HG03196 (cell line): ENCODE measurements at regions not wholly inside any gene's neighbourhood (a gene's known extent, or its start where the extent isn't known, plus 50 kb on each side); places are given as distances from the start of the nearest gene placed in this dataset.
A peak's percentile ranks its signal among the peaks of the same experiment; 100 is the strongest.

ENCODE experiments used
- ATAC-seq: cut with Tn5 transposase; IDR thresholded peaks from one replicate; pipeline ENCODE4 v1.9.1; 2021; ENCODE audit not compliant: unreplicated experiment

DNA sequence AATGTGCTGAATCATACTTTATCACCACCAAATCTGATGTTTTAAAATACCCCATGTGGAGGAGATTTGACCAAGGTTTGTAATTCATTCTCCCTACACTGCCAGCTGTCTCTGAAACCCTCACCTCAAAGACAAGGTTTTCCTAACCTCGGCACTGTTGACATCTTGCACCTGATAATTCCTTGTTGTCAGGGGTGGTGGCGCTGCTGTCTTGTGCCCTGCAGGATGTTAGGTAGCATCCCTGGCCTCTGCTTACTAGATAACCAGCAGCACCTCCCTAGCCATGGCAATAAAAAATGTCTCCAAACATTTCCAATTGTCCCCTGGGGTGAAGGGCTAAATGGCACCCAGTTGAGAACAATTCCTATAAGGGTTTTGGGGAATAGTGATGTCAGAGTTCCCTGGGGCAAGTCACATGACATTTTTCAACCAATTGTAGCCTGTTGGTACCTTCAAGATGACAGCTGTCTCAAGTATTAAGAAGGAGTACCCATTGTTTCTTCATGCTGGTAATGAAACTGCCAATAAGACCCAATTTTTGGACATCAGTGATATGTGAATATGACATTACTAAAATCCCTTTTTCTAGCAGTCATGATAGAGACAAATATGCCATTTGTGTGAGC lies 160.6 kb upstream of the PLCXD3 start:
- ATAC-seq, result no peak

DNA sequence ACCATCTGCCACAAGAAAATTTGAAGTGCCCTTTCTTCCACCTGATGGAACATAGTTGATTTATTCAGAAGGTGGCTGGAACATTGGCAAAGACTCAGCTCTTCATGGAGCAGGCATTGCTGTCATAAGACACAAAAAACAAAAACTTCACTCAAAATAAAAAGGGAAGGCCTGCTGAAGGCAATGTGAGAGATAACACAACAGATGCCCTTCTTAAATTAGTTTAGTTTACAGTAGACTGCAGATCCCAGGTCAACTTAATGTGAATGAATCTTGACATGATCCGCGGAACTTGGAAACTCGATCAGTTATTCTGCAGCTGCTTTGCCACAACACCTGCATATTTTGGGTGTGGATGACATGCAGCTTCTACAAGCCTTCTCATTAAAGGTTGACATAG lies 159.8 kb upstream of the PLCXD3 start:
- ATAC-seq, result no peak

DNA sequence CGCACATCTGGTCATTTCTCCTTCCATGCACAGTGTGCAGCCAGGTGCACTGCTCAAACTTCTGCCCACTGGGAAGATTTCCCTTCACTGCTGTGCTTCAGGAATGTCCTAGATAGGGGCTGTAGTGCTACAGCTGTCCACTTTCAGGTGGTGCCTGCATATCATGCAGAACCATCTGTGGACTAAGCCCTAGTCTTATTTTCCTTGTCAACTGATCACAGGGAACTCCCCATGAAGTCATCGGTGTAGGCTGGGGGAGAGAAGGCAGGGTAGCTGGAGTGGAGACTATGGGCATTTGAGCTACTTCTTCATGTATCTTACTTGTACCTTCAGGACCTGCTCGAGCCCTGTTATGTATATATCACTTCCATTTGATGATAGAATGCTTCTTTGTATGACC lies 150.9 kb upstream of the PLCXD3 start:
- no peak for ATAC-seq

DNA sequence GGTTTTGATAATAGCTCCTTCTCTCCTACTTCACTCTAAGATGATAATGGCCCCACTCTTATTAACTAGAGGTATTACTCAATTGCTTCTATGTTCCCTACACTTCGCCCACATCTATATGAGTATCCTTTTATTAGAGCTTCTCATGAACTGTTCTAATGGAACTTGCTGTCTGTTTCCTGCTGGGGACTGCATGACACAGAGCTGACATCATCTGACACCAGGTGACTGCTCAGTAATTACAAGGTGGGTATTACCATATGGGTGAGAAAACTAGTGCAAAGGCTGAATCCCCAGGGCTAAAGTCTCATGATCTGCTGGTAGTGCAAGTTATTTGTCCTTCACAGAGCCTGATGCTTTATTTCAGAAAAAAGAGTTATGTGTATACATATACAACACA lies 146.2 kb upstream of the PLCXD3 start:
- no peak for ATAC-seq

DNA sequence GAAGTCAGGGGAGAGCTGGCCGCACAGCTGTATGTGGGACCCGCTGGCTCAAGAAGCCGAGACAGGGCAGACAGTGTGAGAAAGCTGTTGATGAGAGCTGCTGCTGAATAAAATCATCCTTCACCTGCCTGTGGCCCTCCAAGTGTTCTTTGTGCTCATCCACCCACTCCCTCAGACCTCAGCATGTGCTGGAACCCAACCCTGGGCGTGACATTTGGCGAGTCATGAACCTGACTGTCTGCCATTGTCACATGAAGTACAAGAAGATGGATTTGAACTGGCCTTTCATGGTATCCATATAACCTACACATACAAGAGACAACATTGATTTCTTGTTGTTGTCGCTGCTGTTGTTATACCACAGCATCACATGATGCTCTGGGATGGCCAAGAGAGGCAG lies 139.7 kb upstream of the PLCXD3 start:
- ATAC-seq, result no peak

DNA sequence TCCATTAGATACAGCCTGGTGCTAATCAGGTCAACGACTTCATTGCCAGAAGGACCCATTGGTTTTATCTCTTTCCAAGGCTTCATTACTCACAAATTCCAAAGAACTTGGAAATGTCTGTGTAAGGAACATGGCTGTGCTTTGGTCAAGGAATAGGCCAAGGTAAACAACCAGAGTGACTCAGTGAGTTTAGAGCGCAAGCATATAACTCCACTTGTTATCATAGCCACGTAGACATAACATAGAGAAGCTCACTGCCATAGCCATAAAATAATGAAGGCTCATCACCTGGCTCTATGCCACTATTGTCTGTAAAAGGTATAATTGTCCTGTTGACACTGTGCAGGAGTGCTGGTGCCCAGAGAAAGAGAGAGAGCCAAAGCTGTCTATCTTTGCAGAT lies 139.3 kb upstream of the PLCXD3 start:
- ATAC-seq, result no peak

DNA sequence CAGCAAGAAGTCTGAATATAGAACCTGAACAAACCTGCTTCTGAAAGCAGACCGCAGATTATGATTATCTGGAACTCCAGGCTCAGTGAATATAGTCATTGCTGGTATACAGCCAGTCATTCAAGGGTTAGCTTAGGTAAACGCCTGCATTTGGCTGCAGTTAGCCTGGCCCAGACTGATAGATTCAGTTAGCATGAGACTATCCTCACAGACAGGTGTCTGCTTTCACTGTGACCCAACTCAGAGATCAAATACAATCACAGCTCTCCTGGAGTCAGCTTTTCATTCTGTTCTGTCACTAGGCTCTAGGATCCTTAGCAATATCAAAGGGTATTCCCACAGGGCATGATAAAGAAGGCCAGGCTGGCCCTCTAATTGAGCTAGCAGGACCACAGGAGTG lies 138.6 kb upstream of the PLCXD3 start:
- no peak for ATAC-seq

DNA sequence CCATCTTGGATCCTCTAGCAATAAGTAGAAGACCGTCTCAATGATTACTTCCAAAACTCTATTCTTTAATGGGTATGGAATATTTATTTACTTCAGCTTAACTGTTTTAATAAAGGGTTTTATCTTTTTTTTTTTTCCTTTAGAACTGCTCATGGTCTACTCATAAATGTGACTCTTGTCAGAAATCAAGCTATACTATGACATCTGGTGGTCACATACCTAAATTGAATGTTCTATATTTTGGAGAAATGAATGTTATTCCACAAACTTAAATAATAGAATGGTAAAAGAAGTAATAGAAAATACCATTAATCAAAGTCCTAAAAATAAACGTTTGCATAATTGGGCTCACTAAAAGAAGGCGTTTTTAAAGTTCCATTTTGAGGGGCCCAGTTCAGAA lies 131.2 kb upstream of the PLCXD3 start:
- no peak for ATAC-seq

DNA sequence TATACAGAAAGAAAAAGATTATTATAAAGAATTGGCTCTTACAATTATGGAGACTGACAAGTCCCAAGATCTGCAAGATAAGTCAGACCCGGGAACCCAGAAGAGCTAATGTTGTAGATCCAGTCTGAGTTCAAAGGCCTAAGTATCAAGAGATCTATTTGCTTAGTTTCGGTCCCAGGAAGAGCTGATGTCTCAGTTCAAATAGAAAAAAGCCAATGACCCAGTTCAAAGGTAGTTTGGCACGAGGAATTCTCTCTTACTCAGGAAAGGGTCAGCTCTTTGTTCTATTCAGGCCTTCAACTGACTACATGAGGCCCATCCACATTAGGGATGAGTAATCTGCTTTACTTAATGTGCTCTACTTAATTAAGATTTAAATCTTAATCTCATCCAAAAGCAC lies 128.3 kb upstream of the PLCXD3 start:
- ATAC-seq, result no peak

DNA sequence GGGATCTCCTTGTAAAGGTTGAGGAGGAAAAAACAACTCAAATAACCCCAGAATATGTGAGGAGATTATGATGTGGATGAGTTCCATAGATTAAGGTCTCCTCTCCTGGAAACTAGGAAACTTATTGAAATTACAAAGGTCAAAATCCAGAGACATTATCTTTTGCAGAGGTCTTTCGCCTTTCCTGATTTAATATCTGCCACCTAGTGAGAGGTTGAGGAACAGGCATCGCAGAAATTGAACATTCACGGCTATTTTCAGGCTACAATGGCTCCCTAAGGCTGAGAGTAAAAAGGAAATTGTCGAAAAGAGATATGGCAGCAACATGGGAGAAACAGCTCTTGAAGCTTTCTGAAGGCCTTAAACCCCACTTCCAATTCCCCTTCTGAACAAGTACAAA lies 127.5 kb upstream of the PLCXD3 start:
- no peak for ATAC-seq

DNA sequence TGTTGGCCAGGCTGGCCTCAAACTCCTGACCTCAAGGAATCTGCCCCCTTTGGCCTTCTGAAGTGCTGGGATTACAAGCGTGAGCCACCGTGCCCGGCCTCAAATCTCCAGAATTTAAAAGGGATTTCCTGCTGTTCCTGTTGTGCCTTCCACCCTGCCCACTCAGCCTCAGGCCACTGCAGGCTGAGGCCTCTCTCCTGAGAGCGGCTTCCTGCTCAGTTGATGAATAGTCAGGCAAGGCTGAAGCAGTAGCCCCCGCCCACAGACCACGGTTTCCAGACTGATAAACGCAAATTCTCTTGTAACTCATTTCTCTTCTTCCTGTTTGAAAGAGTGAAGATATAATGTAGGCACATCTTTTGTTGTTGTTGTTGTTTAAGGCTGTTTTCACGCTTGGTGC lies 127.0 kb upstream of the PLCXD3 start:
- no peak for ATAC-seq

DNA sequence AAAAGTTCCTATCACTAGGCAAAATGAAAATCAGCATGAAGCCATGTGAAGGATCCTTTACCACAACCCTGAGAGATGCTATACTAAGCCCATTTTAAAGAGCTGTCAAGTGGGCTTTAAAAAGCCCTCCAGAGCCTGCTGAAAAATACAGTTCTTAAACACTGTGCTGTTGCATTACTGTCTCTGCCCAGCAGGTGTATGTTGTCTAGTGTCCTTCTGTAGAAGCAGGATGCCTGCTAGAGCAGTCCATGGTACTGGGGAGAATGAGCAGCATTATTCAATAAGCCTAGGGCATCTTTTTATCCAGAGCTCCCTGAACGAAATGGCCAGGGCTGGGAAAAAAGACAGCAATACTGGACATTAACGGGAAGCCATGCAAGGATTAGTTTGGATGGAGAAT lies 126.2 kb upstream of the PLCXD3 start:
- ATAC-seq, result peak; percentile 53

DNA sequence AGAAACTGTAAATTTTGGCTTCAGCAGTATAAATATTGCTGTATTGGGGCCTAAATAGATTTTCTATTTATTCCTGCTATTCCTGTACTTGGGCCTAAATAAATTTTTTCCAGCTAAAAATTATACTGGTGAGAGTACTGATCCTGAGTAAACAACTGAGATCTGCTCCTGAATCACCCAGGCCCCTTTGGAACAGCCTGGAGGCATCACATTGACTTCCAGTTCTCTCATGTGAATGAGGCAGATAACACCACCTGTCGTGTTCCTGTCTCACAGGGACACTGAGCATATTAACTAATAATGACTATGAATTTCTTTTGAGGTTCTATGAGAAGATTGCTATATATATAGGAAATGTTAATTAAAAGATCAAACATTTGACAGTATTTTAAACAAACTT lies 119.5 kb upstream of the PLCXD3 start:
- ATAC-seq, result no peak

DNA sequence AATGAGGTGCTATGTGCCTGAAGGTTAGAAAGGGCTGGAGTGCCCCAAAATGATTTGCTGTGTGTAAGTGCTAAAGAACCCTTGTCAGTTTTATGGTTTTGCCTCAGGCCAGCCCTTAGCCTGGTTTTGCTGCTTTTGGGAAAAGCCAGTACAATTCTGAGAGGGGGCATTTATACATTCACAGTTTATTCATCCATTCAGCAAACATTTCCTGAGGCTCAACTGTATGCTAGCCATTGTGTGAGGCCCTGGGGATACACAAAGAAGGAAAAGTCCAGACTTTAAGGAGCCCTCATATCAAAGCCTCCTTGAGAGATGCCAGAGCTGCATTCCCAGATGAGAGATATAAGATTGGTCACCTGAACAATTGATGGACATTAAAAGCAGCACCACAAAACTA lies 115.2 kb upstream of the PLCXD3 start:
- ATAC-seq, result no peak

DNA sequence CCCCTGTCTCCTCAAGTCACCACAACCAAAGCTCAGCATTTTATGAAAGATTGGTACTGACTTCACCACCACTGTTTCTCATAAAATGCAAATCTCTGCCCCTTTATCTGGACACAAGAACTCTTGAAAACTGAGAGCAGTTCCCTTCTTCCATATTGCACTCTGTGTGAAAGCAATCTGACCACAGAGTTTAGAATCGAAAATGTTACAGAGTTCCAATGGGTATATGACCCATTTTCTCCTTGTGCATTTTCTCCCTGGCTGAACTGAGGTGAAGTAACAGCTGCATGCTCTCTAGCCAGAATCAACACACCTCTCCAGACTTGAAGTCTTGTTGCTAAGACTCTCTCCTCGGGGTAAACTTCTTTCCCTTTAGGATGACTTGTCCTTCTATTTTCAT lies 111.0 kb upstream of the PLCXD3 start:
- ATAC-seq, result no peak

DNA sequence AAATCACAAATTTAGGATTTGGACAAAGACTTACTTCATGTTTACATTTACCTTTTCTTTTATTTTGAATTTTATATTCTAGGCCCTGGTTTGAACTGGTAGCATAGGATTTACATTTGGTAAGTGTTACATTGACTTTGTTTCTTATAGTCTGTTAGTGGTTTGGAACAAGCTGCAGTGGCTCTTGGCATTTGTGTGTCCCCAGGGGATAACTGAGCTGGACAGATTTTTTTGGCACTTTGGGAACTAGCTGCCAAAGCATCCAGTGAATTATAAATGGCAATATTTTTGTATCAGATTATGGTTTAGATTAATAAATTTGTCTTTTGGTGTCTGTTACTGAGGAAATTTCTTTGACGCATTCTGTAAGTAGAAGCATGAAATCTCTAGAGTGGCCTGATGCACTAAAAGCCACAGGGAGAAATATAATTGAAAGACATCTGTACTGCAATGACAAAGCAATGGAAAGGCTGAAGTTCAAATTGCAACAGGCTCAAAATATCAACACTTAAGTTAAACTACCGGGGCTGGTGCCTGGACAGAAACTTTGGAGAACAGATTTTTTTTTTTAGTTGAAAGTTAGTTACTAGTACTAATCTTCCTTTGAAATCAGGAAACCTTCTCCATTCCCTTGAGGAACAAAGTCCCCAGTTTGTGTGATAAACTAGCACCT lies 107.6 kb upstream of the PLCXD3 start:
- no peak for ATAC-seq

DNA sequence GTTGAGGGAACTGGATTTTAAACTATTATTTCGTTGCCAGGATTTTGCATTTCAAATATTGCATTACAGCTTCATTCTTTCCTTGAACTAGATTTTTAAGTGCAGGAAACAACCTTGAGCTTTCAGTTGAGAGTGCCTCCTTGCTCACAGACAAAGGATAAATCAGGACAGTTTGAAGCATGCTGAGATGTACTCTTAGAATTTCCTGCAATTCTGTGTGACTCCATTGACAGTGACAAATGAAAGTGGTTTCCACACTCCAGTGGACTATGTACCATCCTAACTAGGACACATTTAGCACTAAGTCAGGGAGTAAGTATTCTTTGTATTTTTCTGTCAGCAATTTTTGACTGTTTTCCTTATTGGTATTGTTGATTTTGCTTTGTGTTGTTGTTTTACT lies 100.0 kb upstream of the PLCXD3 start:
- ATAC-seq, result no peak

DNA sequence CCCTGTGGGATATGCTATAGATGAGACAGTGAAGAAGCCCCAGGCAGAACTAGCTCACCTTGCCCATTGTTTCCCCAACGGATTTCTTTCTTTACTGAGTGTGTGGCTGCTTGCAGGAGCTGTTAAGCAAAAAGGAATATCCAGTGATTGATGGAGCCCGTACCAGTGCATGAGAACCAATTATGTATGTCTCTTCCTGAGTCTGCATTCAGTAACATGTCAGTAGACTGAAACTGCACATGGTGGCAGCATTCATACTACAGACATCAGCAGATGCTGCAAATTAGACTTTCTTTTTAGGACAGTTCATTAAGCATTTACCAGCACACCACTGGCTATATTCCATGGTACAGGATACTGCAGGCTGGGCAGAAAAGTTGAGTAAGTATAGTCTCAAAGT lies 90.3 kb upstream of the PLCXD3 start:
- no peak for ATAC-seq

DNA sequence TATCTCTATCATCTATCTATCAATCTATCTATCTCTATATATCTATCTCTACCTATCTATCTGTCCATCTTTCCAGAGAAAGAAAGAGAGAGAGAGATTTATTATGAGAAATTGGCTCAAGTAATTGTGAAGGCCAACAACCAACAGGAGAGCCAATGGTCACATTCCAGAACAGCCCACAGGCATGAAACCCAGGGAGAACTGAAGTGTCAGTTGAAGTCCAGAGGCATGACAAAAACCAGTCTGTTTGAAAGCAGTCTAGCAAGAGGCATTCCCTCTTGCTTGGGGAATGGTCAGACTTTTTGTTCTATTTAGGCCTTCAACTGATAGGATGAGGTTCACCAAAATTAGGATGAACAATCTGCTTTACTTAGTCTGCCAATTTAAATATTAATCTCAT lies 87.6 kb upstream of the PLCXD3 start:
- ATAC-seq, result no peak

DNA sequence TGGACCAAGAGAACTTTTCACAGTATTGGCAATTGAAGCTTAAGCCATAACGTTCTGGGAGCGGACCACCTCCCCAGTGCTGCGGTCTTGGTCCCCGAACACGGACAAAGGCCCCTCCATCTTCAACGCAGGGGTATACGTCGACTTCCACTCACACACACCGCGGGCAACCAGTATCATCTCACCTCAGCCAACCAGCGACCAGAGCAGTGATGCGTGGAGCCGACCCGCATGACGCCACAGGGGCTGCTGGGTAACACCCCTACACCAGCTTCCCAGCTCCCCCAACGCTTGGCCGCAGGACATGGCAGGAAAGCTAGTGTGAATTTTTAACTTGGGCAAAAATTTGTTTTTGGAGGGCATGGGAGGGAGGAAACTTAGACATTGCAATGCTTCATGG lies 77.3 kb upstream of the PLCXD3 start:
- no peak for ATAC-seq

DNA sequence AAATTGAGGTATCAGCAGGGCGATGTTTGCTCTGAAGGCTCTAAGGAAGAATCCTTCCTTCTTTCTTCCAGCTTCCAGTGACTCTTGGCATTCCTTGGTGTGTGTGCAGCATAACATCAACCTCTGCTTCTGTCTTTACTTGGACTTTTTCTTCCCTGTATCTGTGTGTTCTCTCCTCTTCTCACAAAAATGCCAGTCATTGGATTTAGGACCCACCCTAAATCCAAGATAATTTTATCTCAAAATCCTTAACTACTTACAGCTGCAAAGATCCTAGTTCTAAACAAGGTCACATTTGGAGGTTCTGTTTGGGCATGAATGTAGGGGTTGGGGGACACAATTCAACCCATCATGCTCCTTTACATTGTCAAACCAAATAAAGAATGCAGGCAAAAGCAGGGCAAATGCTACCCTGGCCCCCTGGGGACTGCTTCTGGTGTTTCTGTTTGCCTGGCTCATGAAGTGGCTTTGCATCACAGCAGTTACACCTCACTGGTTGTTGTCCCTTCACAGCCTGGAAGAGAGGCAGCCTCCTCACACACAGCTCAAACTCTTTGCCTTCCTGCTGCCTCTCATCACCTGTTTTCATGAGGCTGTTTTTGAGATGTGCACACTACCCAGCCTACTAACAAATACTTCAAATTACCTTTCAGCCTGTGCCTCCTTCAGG lies 64.8 kb upstream of the PLCXD3 start:
- ATAC-seq, result no peak

DNA sequence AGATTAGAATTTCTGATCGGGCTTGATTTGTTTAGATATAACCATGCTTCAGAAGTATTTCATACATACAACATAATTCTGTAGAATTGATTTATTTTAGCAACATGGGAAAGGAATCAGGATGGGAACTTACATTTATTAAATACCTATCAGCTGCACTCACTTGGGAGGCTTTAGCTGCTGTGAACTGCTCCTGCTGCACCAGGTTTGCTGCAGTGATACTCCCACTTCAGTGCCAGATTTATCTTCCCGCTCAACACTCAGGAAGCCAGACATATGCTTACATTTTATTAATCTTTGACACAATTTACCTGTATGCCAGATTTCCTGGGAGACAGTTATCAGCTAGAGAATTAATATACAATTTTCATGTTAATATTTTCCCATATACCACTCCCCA lies 64.0 kb upstream of the PLCXD3 start:
- ATAC-seq, result no peak
